ENCODE measurements at regions not wholly inside any gene's neighbourhood (a gene's known extent, or its start where the extent isn't known, plus 50 kb on each side); places are given as distances from the start of the nearest gene placed in this dataset.
"Not testable (repeated sequence)": the region's sequence is repeated elsewhere in the genome, so short reads cannot be mapped to it uniquely, and the experiment has no call there.

- not testable (repeated sequence) for DNase-seq
Measured at GRCh38 chr11:122193881-122194480, 78.0 kb upstream of the BLID start.

GRCh38 chr11:122193457-122193856, 77.4 kb upstream of the BLID start:
- no peak for DNase-seq

- no peak for DNase-seq
Measured at GRCh38 chr11:122192634-122193255, 76.7 kb upstream of the BLID start.

- no peak for DNase-seq
Measured at GRCh38 chr11:122190768-122191167, 74.8 kb upstream of the BLID start.

GRCh38 chr11:122189229-122189628, 73.2 kb upstream of the BLID start:
- DNase-seq: no peak

- no peak for DNase-seq
Measured at GRCh38 chr11:122187373-122188165, 71.6 kb upstream of the BLID start.

- no peak for DNase-seq
Measured at GRCh38 chr11:122186439-122187080, 70.5 kb upstream of the BLID start.

GRCh38 chr11:122183933-122184332, 67.9 kb upstream of the BLID start:
- no peak for DNase-seq

- DNase-seq: no peak
Measured at GRCh38 chr11:122181893-122182292, 65.9 kb upstream of the BLID start.

- no peak for DNase-seq
Measured at GRCh38 chr11:122181372-122181771, 65.4 kb upstream of the BLID start.

GRCh38 chr11:122179961-122180834, 64.2 kb upstream of the BLID start:
- no peak for DNase-seq

- no peak for DNase-seq
Measured at GRCh38 chr11:122178795-122179194, 62.8 kb upstream of the BLID start.

- no peak for DNase-seq
Measured at GRCh38 chr11:122177238-122177637, 61.2 kb upstream of the BLID start.

GRCh38 chr11:122176651-122177050, 60.6 kb upstream of the BLID start:
- DNase-seq: no peak

- no peak for DNase-seq
Measured at GRCh38 chr11:122175306-122175705, 59.3 kb upstream of the BLID start.

- no peak for DNase-seq
Measured at GRCh38 chr11:122173587-122173986, 57.6 kb upstream of the BLID start.

- no peak for DNase-seq
Measured at GRCh38 chr11:122173074-122173450, 57.0 kb upstream of the BLID start.

GRCh38 chr11:122172352-122173073, 56.5 kb upstream of the BLID start:
- no peak for DNase-seq

GRCh38 chr11:122170815-122171475, 54.9 kb upstream of the BLID start:
- DNase-seq: no peak

- no peak for DNase-seq
Measured at GRCh38 chr11:122168218-122168617, 52.2 kb upstream of the BLID start.

- no peak for DNase-seq
Measured at GRCh38 chr11:122167100-122167499, 51.1 kb upstream of the BLID start.

Measured in 8988T (cell line).